Pancreas (tissue), 10 donors: ENCODE measurements at regions not wholly inside any gene's neighbourhood (a gene's known extent, or its start where the extent isn't known, plus 50 kb on each side); places are given as distances from the start of the nearest gene placed in this dataset.

Experiments
- ATAC-seq, 4 donors: fragments of 200-7000 bp; cut with Tn5 transposase; one replicate each; pipeline versions ENCODE4 v1.8.0 to v1.9.1; 2020; ENCODE audit warnings: mild to moderate bottlenecking in 4 of 4, moderate library complexity in 4 of 4
- DNase-seq, 6 donors: peaks; one replicate each; pipeline ENCODE4 v3.0.0-alpha.2; 2020
- FAIRE-seq: peaks from 2 replicates; lab custom pipeline; 2012; peaks lifted over from hg19 to GRCh38; lab: Jason Lieb, UNC
- H3K27ac ChIP-seq, 4 donors: fragments of 200-600 bp; sonication (generic); 1 replicate in 3 of 4; 2 replicates in 1 of 4; pipeline versions ENCODE4 v1.5.0 to v1.8.0; 2020
- H3K27me3 ChIP-seq, 4 donors: fragments of 200-600 bp; one replicate each; pipeline ENCODE4 v1.8.0; 2021
- H3K36me3 ChIP-seq, 3 donors: fragments of 200-600 bp; sonication (generic) in 1 of 3; one replicate each; pipeline versions ENCODE4 v1.5.0 to v1.8.0; 2020 to 2021
- H3K4me1 ChIP-seq, 3 donors: fragments of 200-600 bp; one replicate each; pipeline ENCODE4 v1.8.0; 2021
- H3K4me3 ChIP-seq, 4 donors: fragments of 200-600 bp; sonication (generic) in 2 of 4; one replicate each; pipeline versions ENCODE4 v1.5.0 to v1.8.0; 2020 to 2021
- H3K9me3 ChIP-seq, 4 donors: fragments of 200-600 bp; one replicate each; pipeline ENCODE4 v1.8.0; 2021
- WGBS, 2 donors: extraction: QIAGEN DNeasy Blood & Tissue Kit; methylation state at CpG; one replicate each; pipeline ENCODE4 v1.1.7; 2013; 5-methylcytosine and 5-hydroxymethylcytosine counted together
- intact Hi-C, 3 donors: fragments of 100-400 bp; cut with DNase I; formaldehyde crosslinking; loops; one replicate each; pipeline versions ENCODE4 v1.11.1 to v1.14.2; 2022
- TF ChIP-seq, protein P1 (sequence below), 4 donors: fragments of 200-600 bp; sonication (generic) in 3 of 4; IDR thresholded peaks; one replicate each; pipeline versions ENCODE4 v1.5.0 to v1.8.0; 2021; ENCODE audit warnings: antibody characterized with exemption in 4 of 4
- donor health status: healthy with polysubstance abuse.
- donor health status: DM: no; HTN: no; CAD: no; lungs with moderate emphysema.
- donor health status: DM: no; HTN: no; CAD: no.
- donor health status: control.
- donor health status: control.
- donor health status: Bipolar disorder and iron deficiency.
- donor health status: DM: yes; HTN: yes; CAD: no.
- donor health status: DM: no; HTN: no; CAD: no.
- donor health status: DM: no; HTN: no; CAD: no.
- donor health status: DM: yes; HTN: yes; CAD: no.

DNA sequence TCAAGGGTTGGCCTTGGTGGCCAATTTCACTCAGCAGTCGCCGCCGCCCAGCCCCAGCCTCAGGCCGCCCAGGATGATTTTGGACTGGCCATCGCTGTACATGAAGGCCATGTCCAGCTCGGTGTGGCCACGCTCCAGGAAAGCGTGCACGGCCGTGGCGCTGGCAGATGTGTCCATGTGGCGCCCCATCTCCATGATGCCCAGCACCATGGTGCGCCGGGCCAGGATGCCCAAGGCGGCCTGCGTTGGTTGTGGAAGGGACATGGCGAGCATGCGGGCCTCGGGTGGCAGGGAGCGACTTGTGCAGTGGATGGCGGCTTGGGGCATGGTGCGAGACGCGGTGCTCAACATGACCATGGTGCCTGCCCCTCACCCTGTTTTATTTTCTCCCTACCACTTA lies 55.4 kb downstream of the ZCCHC12 start:
- Histone ChIP-seq H3K4me3 (no peak overlapping the region), H3K9me3 (no peaks in the 10 kb centered on the region), H3K27me3 (no peaks in the 10 kb centered on the region), H3K4me1 (no peaks in the 10 kb centered on the region), H3K36me3 (no peaks in the 10 kb centered on the region), H3K27ac (no peak overlapping the region)
- DNase-seq (peak in 1 of 6 donors; percentile 50), ATAC-seq (no peak), FAIRE-seq (no peak)
- 94 to 97% methylated on average over 24 of the region's 24 CpGs for WGBS, 2 donors
- TF ChIP-seq, protein P1, sequence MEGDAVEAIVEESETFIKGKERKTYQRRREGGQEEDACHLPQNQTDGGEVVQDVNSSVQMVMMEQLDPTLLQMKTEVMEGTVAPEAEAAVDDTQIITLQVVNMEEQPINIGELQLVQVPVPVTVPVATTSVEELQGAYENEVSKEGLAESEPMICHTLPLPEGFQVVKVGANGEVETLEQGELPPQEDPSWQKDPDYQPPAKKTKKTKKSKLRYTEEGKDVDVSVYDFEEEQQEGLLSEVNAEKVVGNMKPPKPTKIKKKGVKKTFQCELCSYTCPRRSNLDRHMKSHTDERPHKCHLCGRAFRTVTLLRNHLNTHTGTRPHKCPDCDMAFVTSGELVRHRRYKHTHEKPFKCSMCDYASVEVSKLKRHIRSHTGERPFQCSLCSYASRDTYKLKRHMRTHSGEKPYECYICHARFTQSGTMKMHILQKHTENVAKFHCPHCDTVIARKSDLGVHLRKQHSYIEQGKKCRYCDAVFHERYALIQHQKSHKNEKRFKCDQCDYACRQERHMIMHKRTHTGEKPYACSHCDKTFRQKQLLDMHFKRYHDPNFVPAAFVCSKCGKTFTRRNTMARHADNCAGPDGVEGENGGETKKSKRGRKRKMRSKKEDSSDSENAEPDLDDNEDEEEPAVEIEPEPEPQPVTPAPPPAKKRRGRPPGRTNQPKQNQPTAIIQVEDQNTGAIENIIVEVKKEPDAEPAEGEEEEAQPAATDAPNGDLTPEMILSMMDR (IDR thresholded peaks at IDR 0.05), result no peak
- intact Hi-C loops, result no loop called here

DNA sequence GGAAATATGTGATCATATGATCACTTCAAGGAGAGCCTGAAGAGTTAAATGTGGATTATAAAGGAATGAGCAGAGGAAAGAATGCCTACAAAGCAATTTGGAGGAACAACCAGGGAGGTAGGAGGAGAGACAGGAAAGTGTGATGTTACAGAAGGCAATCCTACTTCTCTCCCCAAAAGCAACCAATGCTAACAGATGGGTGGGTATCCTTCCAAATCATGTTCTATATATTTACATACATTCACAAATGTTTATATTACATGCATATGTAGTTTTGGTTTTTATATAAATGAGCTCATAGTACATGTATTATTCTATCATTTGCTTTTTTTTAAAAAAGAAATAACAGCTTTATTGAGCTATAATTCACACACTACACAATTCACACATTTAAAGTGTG lies 56.0 kb downstream of the ZCCHC12 start:
- TF ChIP-seq, protein P1 (IDR thresholded peaks at IDR 0.05), result no peak
- no peaks in the 10 kb centered on the region for H3K4me1 ChIP-seq
- FAIRE-seq, result no peak
- no peaks in the 10 kb centered on the region for H3K27me3 ChIP-seq
- H3K36me3 ChIP-seq, result no peaks in the 10 kb centered on the region
- H3K4me3 ChIP-seq, result no peak overlapping the region
- intact Hi-C loops, result no loop called here
- DNase-seq, result no peak
- no peak for ATAC-seq
- H3K9me3 ChIP-seq, result no peaks in the 10 kb centered on the region
- no peak overlapping the region for H3K27ac ChIP-seq

DNA sequence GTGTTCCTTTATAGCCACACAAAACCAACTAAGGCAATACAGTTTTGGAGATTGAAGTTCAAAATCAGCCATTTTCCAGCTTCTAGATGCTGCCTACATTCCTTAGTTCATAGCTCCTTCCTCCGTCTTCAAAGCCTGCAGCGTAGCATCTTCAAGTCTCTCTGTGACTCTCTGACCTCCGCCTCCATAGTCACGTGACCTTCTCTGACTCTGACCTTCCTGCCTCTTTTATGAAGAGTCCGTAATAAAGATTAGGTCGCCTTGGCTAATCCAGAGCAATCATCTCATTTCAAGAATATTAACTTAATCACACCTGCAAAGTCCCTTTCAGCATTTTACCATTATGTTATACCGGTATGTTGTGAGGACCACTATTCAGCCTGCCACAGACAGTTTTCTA lies 60.4 kb downstream of the ZCCHC12 start:
- H3K9me3 ChIP-seq, result no peaks in the 10 kb centered on the region
- no peak overlapping the region for H3K4me3 ChIP-seq
- intact Hi-C loops, result no loop called here
- no peaks in the 10 kb centered on the region for H3K27me3 ChIP-seq
- 69 to 82% methylated on average over 7 of the region's 7 CpGs for WGBS, 2 donors
- H3K4me1 ChIP-seq, result no peaks in the 10 kb centered on the region
- ATAC-seq, result no peak
- H3K27ac ChIP-seq, result peak overlapping the region in 1 of 4 donors; percentile 17
- no peak for DNase-seq
- no peaks in the 10 kb centered on the region for H3K36me3 ChIP-seq
- TF ChIP-seq, protein P1 (IDR thresholded peaks at IDR 0.05), result no peak
- no peak for FAIRE-seq

DNA sequence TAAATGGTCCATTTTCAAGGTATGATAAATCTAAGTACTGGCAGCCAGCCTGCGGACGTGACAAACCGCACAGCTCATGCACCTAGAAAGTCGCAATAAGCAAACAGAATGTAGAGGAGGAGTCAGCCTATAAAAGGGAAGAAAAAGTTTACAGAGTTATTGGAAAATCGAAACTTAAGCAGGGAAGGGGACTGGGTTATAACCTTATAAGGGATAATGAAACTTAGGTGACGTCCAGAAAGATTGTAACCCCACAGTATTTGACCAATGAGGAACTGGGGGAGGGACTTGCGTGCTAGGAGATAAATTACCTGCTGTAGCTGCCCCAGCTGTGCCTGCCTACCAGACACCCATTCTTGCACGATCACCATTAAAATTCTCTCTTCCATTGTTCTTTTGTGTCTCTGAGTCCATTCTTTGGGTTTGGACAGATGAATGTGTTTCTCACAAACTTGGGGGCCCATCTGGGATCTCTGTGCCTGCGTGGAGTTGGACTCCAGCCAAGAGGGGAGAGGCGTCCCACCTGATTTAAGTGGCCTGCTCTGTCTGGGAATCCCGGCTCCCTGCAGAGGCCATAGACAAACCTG lies 61.0 kb downstream of the ZCCHC12 start:
- Histone ChIP-seq H3K4me1 (no peaks in the 10 kb centered on the region), H3K36me3 (no peaks in the 10 kb centered on the region), H3K4me3 (no peak overlapping the region), H3K27me3 (no peaks in the 10 kb centered on the region), H3K9me3 (no peaks in the 10 kb centered on the region), H3K27ac (peak overlapping the region in 1 of 4 donors; percentile 17)
- peak in 2 of 6 donors; percentile 8 to 71 for DNase-seq
- TF ChIP-seq, protein P1 (IDR thresholded peaks at IDR 0.05), result no peak
- WGBS, 2 donors, result 46 to 63% methylated on average over 11 of the region's 11 CpGs
- no peak for FAIRE-seq
- peak; percentile 33 to 73 (median 53) for ATAC-seq
- intact Hi-C loops, result no loop called here

DNA sequence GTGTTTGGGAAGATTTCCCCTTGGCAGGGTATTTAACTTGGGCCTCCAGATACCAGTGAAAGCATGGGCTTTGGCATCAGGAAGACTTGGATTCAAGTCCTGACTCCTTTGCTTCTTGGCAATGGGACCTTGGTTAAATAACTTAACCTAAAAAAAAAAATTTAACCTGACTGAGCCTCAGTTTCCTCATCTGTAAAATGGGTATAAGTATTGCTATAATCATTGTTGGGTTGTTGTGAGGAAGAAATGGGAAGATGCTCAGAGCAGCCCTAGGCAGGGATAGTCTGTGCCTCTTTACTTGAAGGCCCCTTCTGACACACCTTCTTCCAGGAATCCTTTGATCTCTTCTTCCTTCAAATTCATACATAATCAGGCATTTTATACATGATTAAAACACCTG lies 70.3 kb downstream of the ZCCHC12 start:
- TF ChIP-seq, protein P1 (IDR thresholded peaks at IDR 0.05), result no peak
- intact Hi-C loops, result no loop called here
- H3K9me3 ChIP-seq, result no peaks in the 10 kb centered on the region
- no peaks in the 10 kb centered on the region for H3K36me3 ChIP-seq
- no peaks in the 10 kb centered on the region for H3K27me3 ChIP-seq
- H3K27ac ChIP-seq, result no peak overlapping the region
- DNase-seq (no peak), ATAC-seq (no peak), FAIRE-seq (no peak)
- H3K4me1 ChIP-seq, result no peaks in the 10 kb centered on the region
- H3K4me3 ChIP-seq, result no peak overlapping the region
